ENCODE measurements at regions not wholly inside any gene's neighbourhood (a gene's known extent, or its start where the extent isn't known, plus 50 kb on each side); places are given as distances from the start of the nearest gene placed in this dataset.

DNA sequence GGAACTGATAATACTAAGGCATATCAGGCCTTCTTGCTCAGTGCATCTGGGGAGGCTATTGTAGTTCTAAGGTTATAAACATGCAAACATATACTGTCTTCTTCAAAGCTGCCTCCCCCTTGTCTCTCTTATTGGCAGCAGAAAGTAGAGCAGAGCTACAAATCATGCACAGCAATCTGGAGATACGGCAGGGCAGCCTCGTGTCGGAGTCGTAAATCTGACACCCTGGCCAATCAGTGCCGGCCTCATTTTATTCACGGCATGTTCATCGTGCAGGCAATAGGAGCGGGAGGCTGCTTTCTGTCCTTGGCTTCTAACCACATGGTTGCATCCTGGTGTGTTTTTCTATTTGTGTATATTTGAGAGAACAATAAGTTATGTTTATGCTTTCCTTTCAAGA lies 300.2 kb upstream of the CNTN6 start:
- no peak for FAIRE-seq
- no peak for DNase-seq (ENCODE audit: insufficient read length, low spot score)

DNA sequence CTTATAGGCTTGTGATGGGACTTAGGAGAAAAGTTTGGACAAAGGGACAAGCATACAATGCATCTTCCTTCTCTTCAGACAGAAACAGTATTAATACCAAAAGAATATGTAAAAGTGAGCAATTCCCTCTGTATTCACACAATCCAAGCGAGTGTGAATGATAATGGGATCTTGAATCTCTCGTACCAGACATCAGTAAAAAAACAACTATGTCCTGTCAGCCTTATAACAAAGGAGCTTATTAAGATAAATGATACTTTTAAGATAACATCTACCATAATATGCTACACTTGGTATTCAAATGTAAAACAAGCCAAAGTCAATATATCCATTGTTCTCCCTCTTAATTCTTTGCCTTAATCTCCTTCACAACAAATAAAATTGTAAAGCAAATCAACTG lies 288.6 kb upstream of the CNTN6 start:
- no peak for FAIRE-seq
- DNase-seq (ENCODE audit: insufficient read length, low spot score): no peak

DNA sequence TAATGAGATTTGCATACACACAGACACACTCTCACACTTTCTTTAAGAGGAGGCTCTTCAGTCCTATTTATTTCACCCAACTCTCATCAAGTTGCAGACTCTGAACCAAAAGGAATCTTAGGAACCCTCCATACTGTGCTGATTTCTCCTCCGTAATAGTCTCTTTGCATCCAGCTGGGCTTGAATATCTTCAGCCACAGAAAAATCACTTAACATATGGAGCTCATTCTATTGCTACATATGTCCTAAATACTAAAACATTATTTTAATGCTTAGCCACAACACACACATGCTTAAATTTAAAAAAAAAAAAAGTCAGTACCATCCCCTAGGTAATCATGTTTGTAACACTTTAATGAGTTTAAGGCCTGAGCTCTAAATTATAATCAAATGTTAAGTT lies 287.5 kb upstream of the CNTN6 start:
- DNase-seq (ENCODE audit: insufficient read length, low spot score) (no peak), FAIRE-seq (no peak)

DNA sequence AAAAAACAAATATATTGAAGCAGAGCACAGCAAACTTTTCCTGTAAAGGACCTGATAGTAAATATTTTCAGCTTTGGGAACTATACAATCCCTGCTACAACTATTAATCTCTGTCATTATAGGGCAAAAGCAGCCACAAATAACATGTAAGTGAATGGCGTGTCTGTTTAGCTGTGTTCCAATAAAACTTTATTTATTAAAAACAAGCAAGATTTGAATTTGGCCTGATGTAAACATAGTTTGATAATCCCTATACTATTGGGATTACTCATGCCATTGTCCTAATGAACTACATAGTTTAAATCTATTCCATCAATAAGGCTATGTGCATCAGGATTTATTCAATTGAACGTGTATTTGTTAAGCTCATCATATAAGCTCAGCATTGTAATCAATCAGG lies 286.8 kb upstream of the CNTN6 start:
- FAIRE-seq (no peak), DNase-seq (ENCODE audit: insufficient read length, low spot score) (no peak)

DNA sequence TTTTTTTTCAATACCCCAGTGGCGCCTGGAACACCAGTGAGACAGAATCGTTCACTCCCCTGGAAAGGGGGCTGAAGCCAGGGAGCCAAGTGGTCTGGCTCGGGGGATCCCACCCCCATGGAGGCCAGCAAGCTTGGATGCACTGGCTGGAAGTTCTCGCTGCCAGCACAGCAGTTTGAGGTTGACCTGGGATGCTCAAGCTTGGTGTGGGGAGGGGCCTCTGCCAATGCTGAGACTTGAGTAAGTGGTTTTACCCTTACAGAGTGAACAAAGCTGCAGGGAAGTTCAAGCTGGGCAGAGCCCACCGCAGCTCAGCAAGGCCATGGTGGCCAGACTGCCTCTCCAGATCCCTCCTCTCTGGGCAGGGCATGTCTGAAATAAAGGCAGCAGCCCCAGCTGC lies 276.2 kb upstream of the CNTN6 start:
- no peak for DNase-seq (ENCODE audit: insufficient read length, low spot score)
- no peak for FAIRE-seq

DNA sequence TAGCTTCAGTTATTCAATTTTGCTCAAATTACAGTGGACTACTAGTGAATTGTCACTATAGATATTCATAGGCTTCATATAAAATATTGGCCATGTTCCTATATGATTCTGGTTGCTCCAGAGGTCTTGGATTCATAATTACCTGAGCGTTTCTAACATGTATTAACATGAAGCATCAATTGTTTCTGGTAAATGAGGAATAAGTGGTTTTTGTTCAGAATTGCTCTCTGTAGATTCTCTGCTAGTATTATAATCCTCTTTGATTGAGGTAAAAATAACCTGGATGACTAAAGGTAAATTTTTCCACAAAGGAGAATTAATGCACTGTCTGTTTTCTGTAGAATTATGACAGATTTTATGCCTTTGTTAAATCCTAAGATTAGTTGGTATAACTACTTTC lies 258.1 kb upstream of the CNTN6 start:
- FAIRE-seq: no peak
- no peak for DNase-seq (ENCODE audit: insufficient read length, low spot score)

DNA sequence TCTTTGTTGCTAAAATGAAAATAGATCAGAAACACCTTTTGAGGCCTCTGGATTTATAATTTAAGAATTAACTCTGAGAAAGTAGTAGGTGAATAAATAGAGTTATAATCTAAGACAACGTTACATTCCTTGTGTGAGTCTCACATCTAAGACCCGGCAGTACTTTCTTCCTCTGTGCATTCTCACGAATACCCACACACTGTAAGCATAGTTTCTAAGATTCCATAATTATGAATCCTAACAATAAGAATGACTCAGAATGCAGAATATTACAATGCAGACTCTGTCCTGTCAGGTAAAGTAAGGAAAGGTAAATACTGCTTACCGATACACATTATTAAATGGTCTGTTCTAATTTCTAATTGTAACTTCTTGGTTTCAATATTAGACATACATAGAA lies 257.7 kb upstream of the CNTN6 start:
- no peak for FAIRE-seq
- DNase-seq (ENCODE audit: insufficient read length, low spot score): no peak

DNA sequence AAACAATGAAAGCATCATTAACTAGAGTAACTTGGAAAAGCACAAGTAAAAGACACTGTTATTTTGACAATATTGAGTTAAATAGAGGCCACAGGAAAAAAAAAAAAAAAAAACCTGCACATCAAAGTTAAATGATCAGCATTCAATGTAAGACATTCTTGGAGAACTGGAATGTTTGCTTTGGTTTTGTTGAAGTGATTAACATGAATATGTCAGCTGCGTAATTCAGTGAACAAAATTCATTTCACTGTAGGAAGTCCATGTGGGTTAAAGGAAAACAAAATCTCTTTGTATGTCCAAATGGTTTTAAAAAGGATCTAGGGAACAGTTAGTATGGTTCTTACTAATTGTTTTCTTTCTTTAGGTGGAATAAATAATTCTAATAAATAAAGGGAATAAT lies 252.8 kb upstream of the CNTN6 start:
- DNase-seq (ENCODE audit: insufficient read length, low spot score) (no peak), FAIRE-seq (no peak)

DNA sequence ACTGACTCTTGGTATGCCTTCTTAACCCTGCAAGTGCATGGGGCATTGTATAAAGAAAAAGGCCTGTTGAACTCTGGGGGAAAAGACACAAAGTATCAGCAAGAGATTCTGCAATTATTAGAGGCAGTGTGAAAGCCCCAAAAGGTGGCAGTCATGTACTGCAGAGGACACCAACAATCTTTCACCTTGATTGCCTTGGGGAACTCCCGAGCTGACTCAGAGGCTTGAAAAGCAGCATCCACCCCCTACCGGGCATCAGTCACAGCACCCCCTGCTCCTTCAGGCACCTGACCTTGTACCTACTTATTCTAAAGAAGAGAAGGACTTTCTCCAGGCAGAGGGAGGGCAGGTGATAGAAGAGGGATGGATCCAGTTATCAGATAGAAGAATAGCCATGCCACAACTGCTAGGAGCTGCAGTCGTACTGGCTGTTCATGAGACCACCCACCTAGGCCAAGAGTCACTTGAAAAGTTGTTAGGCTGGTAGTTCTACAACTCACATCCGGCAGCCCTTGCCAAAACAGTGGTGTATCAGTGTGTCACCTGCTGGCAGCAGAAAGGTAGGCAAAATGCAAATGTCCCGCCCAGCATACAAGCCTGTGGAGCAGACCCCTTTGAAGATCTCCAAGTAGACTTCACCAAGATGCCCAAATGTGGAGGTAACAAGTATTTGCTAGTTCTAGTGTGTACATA lies 241.6 kb upstream of the CNTN6 start:
- DNase-seq (ENCODE audit: insufficient read length, low spot score) (no peak), FAIRE-seq (no peak)

DNA sequence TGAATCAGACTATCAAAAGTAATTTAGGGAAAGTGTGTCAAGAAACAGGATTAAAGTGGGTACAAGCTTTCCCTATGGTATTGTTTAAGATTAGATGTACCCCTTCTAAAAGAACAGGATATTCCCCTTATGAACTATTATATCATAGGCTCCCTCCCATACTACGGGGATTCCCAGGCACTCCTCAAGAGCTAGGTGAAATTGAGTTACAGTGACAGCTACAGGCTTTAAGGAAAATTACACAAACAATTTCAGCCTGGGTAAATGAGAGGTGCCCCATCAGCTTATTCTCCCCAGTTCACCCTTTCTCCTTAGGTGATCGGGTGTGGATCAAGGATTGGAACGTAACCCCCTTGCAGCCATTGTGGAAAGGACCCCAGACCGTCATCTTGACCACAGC lies 240.8 kb upstream of the CNTN6 start:
- FAIRE-seq: no peak
- no peak for DNase-seq (ENCODE audit: insufficient read length, low spot score)

DNA sequence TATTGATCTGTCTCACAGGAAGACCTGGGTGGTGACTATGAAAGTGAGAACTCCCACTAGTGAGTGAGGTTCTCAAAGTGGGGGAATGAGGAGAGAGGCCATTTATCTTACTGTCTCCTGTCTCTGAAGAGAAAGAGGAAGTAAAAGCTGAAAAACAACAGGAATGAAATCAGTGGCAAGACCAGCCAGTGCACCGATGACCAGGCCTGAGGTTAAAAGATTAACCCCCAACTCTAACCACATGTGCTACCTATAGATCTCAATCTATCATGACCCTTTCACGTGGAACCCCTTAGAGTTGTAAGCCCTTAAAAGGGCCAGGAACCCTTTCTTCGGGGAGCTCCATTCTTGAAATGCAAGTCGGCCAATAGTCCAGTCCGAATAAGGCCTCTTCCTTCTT lies 239.3 kb upstream of the CNTN6 start:
- no peak for FAIRE-seq
- no peak for DNase-seq (ENCODE audit: insufficient read length, low spot score)

DNA sequence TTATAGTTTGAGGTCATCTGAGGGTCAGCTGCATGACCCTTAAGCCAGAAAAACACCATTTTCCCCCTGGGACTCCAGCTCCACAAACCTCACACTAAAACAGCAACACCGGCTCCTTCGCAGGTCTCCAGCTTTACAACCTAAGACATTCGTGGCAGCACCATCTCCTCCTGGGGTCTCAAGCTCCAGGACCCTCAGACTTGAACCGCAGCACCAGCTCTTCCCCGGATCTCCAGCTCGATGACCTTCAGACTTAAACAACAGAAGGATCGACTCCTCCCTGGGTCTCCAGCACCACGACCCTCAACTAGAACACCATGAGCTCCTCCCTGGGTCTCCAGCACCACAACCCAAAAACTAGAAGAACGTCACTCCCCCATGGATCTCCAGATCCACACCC lies 233.7 kb upstream of the CNTN6 start:
- FAIRE-seq: no peak
- no peak for DNase-seq (ENCODE audit: insufficient read length, low spot score)

DNA sequence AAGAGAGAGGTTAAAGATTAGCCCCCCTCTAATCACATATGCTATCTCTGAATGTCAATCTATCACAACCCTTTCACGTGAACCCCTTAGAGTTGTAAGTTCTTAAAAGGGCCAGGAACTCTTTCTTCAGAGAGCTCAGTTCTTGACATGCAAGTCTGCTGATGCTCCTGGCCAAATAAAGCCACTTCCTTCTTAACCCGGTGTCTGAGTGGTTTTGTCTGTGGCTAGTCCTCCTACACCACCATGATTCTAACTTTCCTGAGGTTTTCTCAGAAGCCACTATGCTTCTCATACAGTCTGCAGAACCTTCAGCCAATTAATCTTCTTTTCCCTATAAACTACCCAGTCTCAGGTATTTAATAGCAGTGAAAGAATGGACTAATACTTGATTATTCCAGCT lies 231.1 kb upstream of the CNTN6 start:
- no peak for FAIRE-seq
- DNase-seq (ENCODE audit: insufficient read length, low spot score): no peak

DNA sequence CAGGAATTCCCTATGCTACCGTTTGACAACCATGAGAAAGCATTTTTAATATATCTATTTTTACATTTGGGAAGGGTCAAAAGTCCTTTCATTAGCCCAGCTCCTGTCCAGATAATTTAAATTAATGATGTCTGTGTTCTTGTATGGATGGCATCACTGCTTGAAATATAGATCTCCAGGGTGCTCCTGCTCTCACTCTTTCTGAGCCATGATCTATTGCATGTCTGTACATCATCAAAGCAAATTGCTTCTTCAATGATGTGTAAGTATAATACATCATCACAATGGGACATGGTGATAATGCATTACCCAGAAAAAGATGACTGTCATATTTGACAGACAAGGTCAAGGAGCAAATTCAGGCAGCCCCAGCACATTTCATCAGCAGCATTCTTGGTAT lies 223.6 kb upstream of the CNTN6 start:
- no peak for FAIRE-seq

DNA sequence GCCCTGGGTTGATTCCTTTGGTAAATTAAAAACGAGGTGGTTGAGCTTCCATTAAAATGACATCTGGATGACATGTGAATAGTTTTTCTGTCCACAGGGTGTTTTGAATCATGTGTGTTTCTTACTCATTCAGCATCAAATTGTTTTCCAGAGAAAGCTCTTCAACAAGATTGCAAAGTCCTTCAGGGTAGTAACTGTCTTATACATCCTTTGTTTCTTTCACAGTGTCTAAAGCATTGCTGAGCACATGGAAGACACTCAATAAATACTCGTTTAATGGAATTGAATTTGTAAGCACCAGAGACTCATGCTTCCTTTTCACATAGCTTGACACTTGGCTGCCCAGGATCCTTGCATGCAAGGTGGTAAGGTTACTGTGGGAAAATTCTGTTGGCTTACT lies 223.1 kb upstream of the CNTN6 start:
- DNase-seq (ENCODE audit: insufficient read length, low spot score) (no peak), FAIRE-seq (no peak)

More for the DNA sequence above, 223.6 kb upstream of the CNTN6 start:
- DNase-seq (ENCODE audit: insufficient read length, low spot score): no peak

DNA sequence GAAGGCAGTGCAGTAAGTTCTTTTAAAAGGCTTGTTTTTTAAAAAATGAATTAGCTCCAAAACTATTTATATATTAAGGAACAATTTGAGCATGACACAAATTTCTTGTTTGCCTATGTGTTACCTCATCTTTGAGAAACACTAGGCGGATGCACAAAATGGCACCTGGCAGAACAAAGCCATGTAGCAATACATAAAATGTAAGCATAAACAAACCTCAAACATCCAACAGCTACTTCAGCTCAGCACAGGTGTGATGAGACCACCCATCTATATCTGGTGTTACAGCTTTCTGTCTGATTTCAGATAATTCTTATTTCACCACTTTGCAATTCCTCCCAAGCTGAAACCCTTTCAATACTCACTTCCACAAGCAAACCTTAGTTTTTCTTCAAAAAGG lies 221.2 kb upstream of the CNTN6 start:
- no peak for FAIRE-seq
- no peak for DNase-seq (ENCODE audit: insufficient read length, low spot score)

DNA sequence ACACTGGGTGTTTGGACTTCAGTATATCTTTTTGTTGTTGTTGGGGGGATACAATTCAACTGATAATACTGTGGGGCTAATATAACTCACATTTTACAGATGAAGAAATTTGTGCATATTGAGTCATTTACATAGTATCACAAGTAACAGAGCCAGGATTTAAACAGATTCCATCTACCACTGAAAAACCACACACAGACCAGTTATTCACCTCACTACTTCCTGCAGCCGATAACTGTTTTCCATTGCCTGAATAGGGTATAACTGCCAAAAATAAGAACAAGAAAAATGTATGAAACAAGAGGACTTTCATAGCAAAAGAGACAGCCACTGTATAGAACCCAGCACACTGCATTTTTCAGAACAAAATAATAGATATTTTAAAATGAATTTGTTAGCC lies 215.8 kb upstream of the CNTN6 start:
- DNase-seq (ENCODE audit: insufficient read length, low spot score) (no peak), FAIRE-seq (no peak)

DNA sequence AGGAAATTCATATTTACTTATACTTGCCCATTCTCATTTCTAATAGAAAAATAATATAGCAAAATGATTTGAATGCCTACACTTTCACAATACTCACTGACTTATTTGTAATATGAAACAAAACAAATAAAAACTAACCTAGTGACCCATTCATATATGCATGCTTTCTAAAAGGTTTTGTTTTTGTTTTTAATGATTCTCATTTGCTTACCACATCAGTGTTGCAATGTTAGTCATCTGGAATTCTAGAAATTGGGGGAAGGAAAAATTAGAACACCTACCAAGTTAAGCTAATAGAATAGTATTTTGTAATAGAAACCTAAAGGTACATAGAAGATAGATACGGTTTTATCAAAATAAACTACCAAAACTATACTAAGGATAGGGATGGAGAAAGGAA lies 214.1 kb upstream of the CNTN6 start:
- DNase-seq (ENCODE audit: insufficient read length, low spot score): no peak
- FAIRE-seq: no peak

DNA sequence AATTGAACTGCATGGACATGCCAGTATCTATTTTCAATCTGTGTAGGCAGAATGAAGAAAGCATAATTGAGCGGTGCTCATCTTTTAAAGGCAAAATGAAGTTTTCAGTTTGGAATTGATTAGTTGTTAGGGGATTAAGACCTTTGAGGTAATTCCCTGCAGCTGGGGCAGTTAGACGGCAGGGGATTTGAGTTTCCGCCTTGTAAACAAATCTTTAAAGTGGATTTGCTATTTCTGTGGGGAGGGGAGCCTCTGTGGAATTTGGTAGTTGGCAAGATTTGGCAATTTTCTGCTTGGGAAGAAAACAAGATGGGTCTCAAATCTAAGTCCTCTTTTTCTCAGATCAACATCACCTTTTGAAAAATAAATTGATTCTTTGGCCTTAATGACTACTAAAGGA lies 212.5 kb upstream of the CNTN6 start:
- no peak for DNase-seq (ENCODE audit: insufficient read length, low spot score)
- no peak for FAIRE-seq

DNA sequence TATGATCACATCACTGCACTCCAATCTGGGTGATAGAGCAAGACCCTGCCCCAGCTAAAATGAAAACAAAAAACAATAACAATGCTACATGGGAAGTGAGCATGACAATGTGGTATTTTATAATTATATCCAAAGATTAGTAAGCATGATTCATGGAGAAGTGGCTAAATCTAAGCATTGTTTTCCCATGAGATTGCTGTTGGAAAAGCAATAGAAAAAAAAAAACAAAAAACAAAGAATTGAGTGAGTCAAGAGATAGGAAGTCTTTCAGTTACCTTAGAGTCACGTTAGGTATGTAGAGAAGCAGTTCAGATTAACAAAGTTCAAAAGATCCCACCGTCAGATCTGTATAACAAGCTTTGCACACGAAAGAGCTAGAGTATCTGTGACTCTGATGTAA lies 210.3 kb upstream of the CNTN6 start:
- FAIRE-seq: no peak

DNA sequence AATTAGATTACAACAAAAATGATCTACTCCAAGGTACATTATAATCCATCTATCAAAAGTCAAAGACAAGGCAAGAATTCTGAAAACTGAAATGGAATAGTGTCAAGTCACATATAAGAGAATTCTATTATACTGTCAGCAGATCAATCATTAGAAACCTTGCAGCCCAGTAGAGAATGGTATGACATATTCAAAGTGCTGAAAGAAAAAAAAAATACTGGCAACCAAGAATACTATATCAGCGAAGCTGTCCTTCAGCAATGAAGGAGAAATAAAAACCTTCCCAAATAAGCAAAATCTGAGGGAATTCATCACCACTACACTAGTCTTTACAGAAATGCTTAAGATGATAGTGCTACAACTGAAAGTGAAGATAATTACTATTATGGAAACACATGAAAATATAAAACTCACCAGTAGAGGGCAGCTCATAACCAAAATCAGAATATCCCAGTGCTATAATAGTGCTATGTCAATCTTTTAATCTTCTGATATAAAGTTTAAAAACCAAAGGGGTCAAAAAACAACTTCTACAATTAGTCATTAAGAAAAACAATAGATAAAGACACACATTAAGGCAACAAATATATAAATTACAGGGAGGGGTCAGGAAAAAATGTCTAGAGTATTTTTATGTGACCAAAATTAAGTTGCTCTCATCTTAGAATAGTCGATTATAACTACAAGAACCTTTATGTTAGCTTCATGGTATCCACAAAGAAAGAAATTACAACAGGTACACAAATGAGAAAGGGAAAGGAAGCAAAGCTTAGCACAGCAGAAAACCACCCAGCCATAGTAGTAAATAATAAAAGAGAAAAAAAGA lies 190.7 kb upstream of the CNTN6 start:
- DNase-seq (ENCODE audit: insufficient read length, low spot score) (no peak), FAIRE-seq (no peak)

More for the DNA sequence above, 210.3 kb upstream of the CNTN6 start:
- no peak for DNase-seq (ENCODE audit: insufficient read length, low spot score)

DNA sequence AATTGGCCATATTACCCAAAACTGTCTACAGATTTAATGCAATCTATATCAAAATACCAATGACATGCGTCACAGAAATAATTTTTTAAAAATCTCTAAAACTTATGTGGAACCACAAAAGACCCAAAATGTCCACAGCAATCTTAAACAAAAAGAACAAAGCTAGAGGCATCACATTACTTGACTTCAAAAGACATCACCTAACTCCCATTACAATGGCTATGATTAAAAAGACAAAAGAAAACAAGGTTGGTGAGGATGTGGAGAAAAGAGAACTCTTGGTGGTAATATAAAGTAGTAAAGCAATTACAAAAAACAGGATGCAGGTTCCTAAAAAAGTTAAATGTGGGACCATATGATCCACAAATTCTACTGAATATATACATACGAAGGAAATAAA lies 187.6 kb upstream of the CNTN6 start:
- DNase-seq (ENCODE audit: insufficient read length, low spot score) (no peak), FAIRE-seq (no peak)

DNA sequence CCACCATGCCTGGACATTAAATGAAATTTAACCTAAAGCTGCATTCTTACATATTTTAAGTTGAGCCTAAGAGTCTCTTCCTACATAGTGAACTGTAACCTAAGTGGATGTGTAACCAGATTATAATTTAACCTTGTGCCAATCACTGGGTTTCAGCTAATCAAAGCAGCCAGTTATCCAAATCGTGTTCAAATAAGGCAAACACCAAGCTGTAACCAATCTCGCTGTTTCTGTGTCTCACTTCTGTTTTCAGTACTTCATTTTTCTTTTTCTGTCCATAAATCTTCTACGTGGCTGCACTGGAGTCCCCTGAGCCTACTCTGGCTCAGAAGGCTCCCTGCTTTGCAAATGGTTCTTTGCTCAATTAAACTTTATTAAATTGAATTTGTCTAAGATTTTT lies 186.1 kb upstream of the CNTN6 start:
- FAIRE-seq: no peak
- no peak for DNase-seq (ENCODE audit: insufficient read length, low spot score)

Data from GM19239 (cell line).